ENCODE measurements at regions not wholly inside any gene's neighbourhood (a gene's known extent, or its start where the extent isn't known, plus 50 kb on each side); places are given as distances from the start of the nearest gene placed in this dataset.

- TF ChIP-seq CTCF (IDR thresholded peaks at IDR 0.05; ENCODE audit: low read depth, low read length) = no peak
- TF ChIP-seq EZH2phosphoT487 (IDR thresholded peaks at IDR 0.05; ENCODE audit: low read depth) = no peak
Observed at GRCh38 chr16:87025676-87026075, 291.5 kb downstream of the C16orf95 start.
